ENCODE measurements at regions not wholly inside any gene's neighbourhood (a gene's known extent, or its start where the extent isn't known, plus 50 kb on each side); places are given as distances from the start of the nearest gene placed in this dataset.

- Histone ChIP-seq H3K9me3 (no peaks in the 10 kb centered on the region), H3K4me3 (no peak overlapping the region), H3K36me3 (no peaks in the 10 kb centered on the region), H3K27ac (no peak overlapping the region), H3K4me1 (no peaks in the 10 kb centered on the region), H3K27me3 (no peaks in the 10 kb centered on the region)
- DNase-seq (ENCODE audit: low spot score in 2 of 2) = no peak
- 74% methylated on average over 3 of the region's 3 CpGs for WGBS
- TF ChIP-seq EP300 (IDR thresholded peaks at IDR 0.05) (no peak), POLR2AphosphoS5 (IDR thresholded peaks at IDR 0.05) (no peak), POLR2A (IDR thresholded peaks at IDR 0.05) (no peak)
- TF ChIP-seq, protein P1, sequence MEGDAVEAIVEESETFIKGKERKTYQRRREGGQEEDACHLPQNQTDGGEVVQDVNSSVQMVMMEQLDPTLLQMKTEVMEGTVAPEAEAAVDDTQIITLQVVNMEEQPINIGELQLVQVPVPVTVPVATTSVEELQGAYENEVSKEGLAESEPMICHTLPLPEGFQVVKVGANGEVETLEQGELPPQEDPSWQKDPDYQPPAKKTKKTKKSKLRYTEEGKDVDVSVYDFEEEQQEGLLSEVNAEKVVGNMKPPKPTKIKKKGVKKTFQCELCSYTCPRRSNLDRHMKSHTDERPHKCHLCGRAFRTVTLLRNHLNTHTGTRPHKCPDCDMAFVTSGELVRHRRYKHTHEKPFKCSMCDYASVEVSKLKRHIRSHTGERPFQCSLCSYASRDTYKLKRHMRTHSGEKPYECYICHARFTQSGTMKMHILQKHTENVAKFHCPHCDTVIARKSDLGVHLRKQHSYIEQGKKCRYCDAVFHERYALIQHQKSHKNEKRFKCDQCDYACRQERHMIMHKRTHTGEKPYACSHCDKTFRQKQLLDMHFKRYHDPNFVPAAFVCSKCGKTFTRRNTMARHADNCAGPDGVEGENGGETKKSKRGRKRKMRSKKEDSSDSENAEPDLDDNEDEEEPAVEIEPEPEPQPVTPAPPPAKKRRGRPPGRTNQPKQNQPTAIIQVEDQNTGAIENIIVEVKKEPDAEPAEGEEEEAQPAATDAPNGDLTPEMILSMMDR (IDR thresholded peaks at IDR 0.05) = no peak
These were observed 1539.8 kb upstream of the PIK3C3 start for GRCh38 chr18:40415176-40415791.

- Histone ChIP-seq H3K9me3 (no peaks in the 10 kb centered on the region), H3K27me3 (no peaks in the 10 kb centered on the region), H3K27ac (no peak overlapping the region), H3K4me1 (no peaks in the 10 kb centered on the region), H3K36me3 (no peaks in the 10 kb centered on the region), H3K4me3 (no peak overlapping the region)
- TF ChIP-seq POLR2A (IDR thresholded peaks at IDR 0.05) = no peak
- TF ChIP-seq POLR2AphosphoS5 (IDR thresholded peaks at IDR 0.05) = no peak
- TF ChIP-seq, protein P1 (IDR thresholded peaks at IDR 0.05) = no peak
- no peak for TF ChIP-seq EP300 (IDR thresholded peaks at IDR 0.05)
- DNase-seq (ENCODE audit: low spot score in 2 of 2) = no peak
- WGBS = 42% methylated on average over 5 of the region's 5 CpGs
These were observed 1540.8 kb upstream of the PIK3C3 start for GRCh38 chr18:40414155-40414754.

- TF ChIP-seq POLR2A (IDR thresholded peaks at IDR 0.05) (no peak), POLR2AphosphoS5 (IDR thresholded peaks at IDR 0.05) (no peak), EP300 (IDR thresholded peaks at IDR 0.05) (no peak)
- TF ChIP-seq, protein P1 (IDR thresholded peaks at IDR 0.05) = no peak
These were observed 1541.9 kb upstream of the PIK3C3 start for GRCh38 chr18:40413160-40413559.

GRCh38 chr18:40412410-40412809, 1542.6 kb upstream of the PIK3C3 start:
- no peak for DNase-seq (ENCODE audit: low spot score in 2 of 2)
- no peaks in the 10 kb centered on the region for H3K9me3 ChIP-seq
- WGBS = 82% methylated on average over 3 of the region's 3 CpGs
- no peak overlapping the region for H3K27ac ChIP-seq
- no peak for TF ChIP-seq POLR2A (IDR thresholded peaks at IDR 0.05)
- TF ChIP-seq, protein P1 (IDR thresholded peaks at IDR 0.05) = no peak
- TF ChIP-seq POLR2AphosphoS5 (IDR thresholded peaks at IDR 0.05) = no peak
- TF ChIP-seq EP300 (IDR thresholded peaks at IDR 0.05) = no peak
- H3K36me3 ChIP-seq = no peaks in the 10 kb centered on the region
- H3K4me1 ChIP-seq = no peaks in the 10 kb centered on the region
- no peak overlapping the region for H3K4me3 ChIP-seq
- no peaks in the 10 kb centered on the region for H3K27me3 ChIP-seq

More at GRCh38 chr18:40413160-40413559, 1541.9 kb upstream of the PIK3C3 start:
- Histone ChIP-seq H3K4me1 (no peaks in the 10 kb centered on the region), H3K27ac (no peak overlapping the region), H3K27me3 (no peaks in the 10 kb centered on the region), H3K4me3 (no peak overlapping the region), H3K36me3 (no peaks in the 10 kb centered on the region), H3K9me3 (no peaks in the 10 kb centered on the region)
- 44% methylated on average over 3 of the region's 3 CpGs for WGBS
- no peak for DNase-seq (ENCODE audit: low spot score in 2 of 2)

DNA sequence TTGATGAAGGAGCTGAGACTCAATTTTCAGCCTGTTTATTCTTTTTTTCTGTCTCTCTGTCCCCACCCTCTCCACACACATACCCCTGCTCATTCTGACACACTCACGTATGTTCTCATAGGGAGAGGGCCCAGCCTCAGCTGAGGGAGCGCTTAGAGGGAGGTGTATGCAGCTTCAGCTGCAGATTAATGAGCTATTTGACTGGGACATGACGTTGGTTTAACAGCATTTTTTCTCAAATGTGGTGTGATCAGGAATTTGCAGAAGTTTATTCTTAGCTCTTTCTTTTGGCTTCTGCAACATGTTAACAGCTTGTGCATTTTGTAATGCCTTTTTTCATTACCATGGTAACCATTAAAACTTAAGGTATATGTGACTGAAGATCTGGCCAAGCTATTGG, 1547.1 kb upstream of the PIK3C3 start:
- no peaks in the 10 kb centered on the region for H3K9me3 ChIP-seq
- DNase-seq (ENCODE audit: low spot score in 2 of 2) = no peak
- WGBS = 35% methylated on average over 3 of the region's 3 CpGs
- TF ChIP-seq EP300 (IDR thresholded peaks at IDR 0.05) (no peak), POLR2A (IDR thresholded peaks at IDR 0.05) (no peak), POLR2AphosphoS5 (IDR thresholded peaks at IDR 0.05) (no peak)
- TF ChIP-seq, protein P1 (IDR thresholded peaks at IDR 0.05) = no peak
- H3K27ac ChIP-seq = no peak overlapping the region
- H3K4me3 ChIP-seq = no peak overlapping the region
- H3K4me1 ChIP-seq = no peaks in the 10 kb centered on the region
- no peaks in the 10 kb centered on the region for H3K36me3 ChIP-seq
- no peaks in the 10 kb centered on the region for H3K27me3 ChIP-seq
